ENCODE measurements at regions not wholly inside any gene's neighbourhood (a gene's known extent, or its start where the extent isn't known, plus 50 kb on each side); places are given as distances from the start of the nearest gene placed in this dataset.

GRCh38 chr19:31783592-31783991 is 434.4 kb upstream of the TSHZ3 start:
- Histone ChIP-seq H3K27me3 (no peaks in the 10 kb centered on the region), H3K4me1 (no peaks in the 10 kb centered on the region), H3K4me3 (no peak overlapping the region), H3K9ac (ENCODE audit: low read depth in 2 of 2, low read length in 2 of 2) (no peak overlapping the region), H3K36me3 (no peaks in the 10 kb centered on the region), H3K27ac (no peak overlapping the region), H3K9me3 (no peaks in the 10 kb centered on the region)
- intact Hi-C loops (cut with DNase I), result no loop called here
- DNase-seq, result no peak
- no peak for TF ChIP-seq CTCF (IDR thresholded peaks at IDR 0.05)

GRCh38 chr19:31784671-31785101 is 435.4 kb upstream of the TSHZ3 start:
- no peak overlapping the region for H3K9ac ChIP-seq (ENCODE audit: low read depth in 2 of 2, low read length in 2 of 2)
- H3K27me3 ChIP-seq, result no peaks in the 10 kb centered on the region
- H3K9me3 ChIP-seq, result no peaks in the 10 kb centered on the region
- TF ChIP-seq CTCF (IDR thresholded peaks at IDR 0.05), result no peak
- H3K4me1 ChIP-seq, result no peaks in the 10 kb centered on the region
- H3K27ac ChIP-seq, result no peak overlapping the region
- DNase-seq, result no peak
- no peaks in the 10 kb centered on the region for H3K36me3 ChIP-seq
- intact Hi-C loops (cut with DNase I), result no loop called here
- H3K4me3 ChIP-seq, result no peak overlapping the region

- no peaks in the 10 kb centered on the region for H3K4me1 ChIP-seq
- DNase-seq, result no peak
- no peak overlapping the region for H3K9ac ChIP-seq (ENCODE audit: low read depth in 2 of 2, low read length in 2 of 2)
- no peaks in the 10 kb centered on the region for H3K27me3 ChIP-seq
- no peak for TF ChIP-seq CTCF (IDR thresholded peaks at IDR 0.05)
- no peaks in the 10 kb centered on the region for H3K9me3 ChIP-seq
- H3K4me3 ChIP-seq, result no peak overlapping the region
- no peaks in the 10 kb centered on the region for H3K36me3 ChIP-seq
- no peak overlapping the region for H3K27ac ChIP-seq
- intact Hi-C loops (cut with DNase I), result no loop called here
These were observed 452.4 kb upstream of the TSHZ3 start for GRCh38 chr19:31801611-31802010.

- TF ChIP-seq CTCF (IDR thresholded peaks at IDR 0.05), result no peak
- intact Hi-C loops (cut with DNase I), result no loop called here
- DNase-seq, result no peak
These were observed 454.7 kb upstream of the TSHZ3 start for GRCh38 chr19:31803835-31804446.

GRCh38 chr19:31804668-31805067 is 455.4 kb upstream of the TSHZ3 start:
- no peaks in the 10 kb centered on the region for H3K27me3 ChIP-seq
- no peaks in the 10 kb centered on the region for H3K4me1 ChIP-seq
- no peak for DNase-seq
- no peak overlapping the region for H3K27ac ChIP-seq
- intact Hi-C loops (cut with DNase I), result no loop called here
- no peaks in the 10 kb centered on the region for H3K9me3 ChIP-seq
- H3K4me3 ChIP-seq, result no peak overlapping the region
- no peak overlapping the region for H3K9ac ChIP-seq (ENCODE audit: low read depth in 2 of 2, low read length in 2 of 2)
- TF ChIP-seq CTCF (IDR thresholded peaks at IDR 0.05), result no peak
- H3K36me3 ChIP-seq, result no peaks in the 10 kb centered on the region

More at GRCh38 chr19:31803835-31804446, 454.7 kb upstream of the TSHZ3 start:
- no peaks in the 10 kb centered on the region for H3K36me3 ChIP-seq
- H3K9me3 ChIP-seq, result no peaks in the 10 kb centered on the region
- no peaks in the 10 kb centered on the region for H3K27me3 ChIP-seq
- no peaks in the 10 kb centered on the region for H3K4me1 ChIP-seq
- H3K9ac ChIP-seq (ENCODE audit: low read depth in 2 of 2, low read length in 2 of 2), result no peak overlapping the region
- no peak overlapping the region for H3K4me3 ChIP-seq
- H3K27ac ChIP-seq, result no peak overlapping the region
